ENCODE measurements at regions not wholly inside any gene's neighbourhood (a gene's known extent, or its start where the extent isn't known, plus 50 kb on each side); places are given as distances from the start of the nearest gene placed in this dataset.

DNA sequence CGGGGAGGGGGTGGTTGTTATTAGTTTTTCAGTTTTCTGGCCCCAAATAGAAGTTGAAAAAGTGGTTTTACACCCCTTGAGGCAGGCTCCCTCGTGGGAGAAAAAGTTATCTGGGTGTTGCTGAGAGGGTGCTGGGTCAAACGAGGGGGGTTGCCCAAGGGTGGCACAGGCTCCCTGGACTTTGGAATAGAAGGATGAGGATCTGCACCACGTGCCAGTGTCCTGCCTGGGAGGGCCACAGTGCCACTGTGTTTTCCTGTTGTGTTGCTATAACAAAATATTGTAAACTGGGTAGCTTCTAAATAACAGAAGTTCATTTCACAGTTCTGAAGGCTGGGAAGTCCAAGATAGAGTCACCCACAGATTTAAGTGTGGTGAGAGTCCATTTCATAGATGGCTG lies 181.9 kb downstream of the CXCL12 start:
- no peaks in the 10 kb centered on the region for H4K20me1 ChIP-seq (ENCODE audit: insufficient read depth)
- no peak overlapping the region for H3K4me3 ChIP-seq (ENCODE audit: low read depth in 2 of 2, low read length in 1 of 2)
- H3K36me3 ChIP-seq (replicated peaks in 1 of 2; ENCODE audit: control insufficient read depth in 1 of 2, insufficient read depth in 2 of 2, low read length in 1 of 2): no peaks in the 10 kb centered on the region
- no peak overlapping the region for H3K27ac ChIP-seq (ENCODE audit: low read depth in 2 of 2, low read length in 1 of 2)
- 4% methylated on average over 4 of the region's 4 CpGs for WGBS (ENCODE audit: low lambda C conversion rate)
- no peak overlapping the region for H3K4me2 ChIP-seq
- H3K9ac ChIP-seq: no peak overlapping the region
- H3K4me1 ChIP-seq (ENCODE audit: control insufficient read depth in 1 of 2, insufficient read depth in 2 of 2, low read depth in 1 of 2, low read length in 1 of 2): no peaks in the 10 kb centered on the region
- no peak for TF ChIP-seq TCF12 (IDR thresholded peaks at IDR 0.05)
- no peak for TF ChIP-seq NRF1 (IDR thresholded peaks at IDR 0.05; ENCODE audit: low read depth, low read length)
- no peak for TF ChIP-seq MXI1 (IDR thresholded peaks at IDR 0.05; ENCODE audit: low read depth, low read length)
- no peak for TF ChIP-seq MAX (IDR thresholded peaks at IDR 0.05; ENCODE audit: low read depth)
- no peak for TF ChIP-seq RXRA (IDR thresholded peaks at IDR 0.05; ENCODE audit: borderline replicate concordance, low read depth)
- TF ChIP-seq, protein P1, sequence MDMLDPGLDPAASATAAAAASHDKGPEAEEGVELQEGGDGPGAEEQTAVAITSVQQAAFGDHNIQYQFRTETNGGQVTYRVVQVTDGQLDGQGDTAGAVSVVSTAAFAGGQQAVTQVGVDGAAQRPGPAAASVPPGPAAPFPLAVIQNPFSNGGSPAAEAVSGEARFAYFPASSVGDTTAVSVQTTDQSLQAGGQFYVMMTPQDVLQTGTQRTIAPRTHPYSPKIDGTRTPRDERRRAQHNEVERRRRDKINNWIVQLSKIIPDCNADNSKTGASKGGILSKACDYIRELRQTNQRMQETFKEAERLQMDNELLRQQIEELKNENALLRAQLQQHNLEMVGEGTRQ (IDR thresholded peaks at IDR 0.05; ENCODE audit: borderline replicate concordance, low read depth, low read length): no peak
- H3K9me2 ChIP-seq: no peaks in the 10 kb centered on the region
- no peak for DNase-seq
- no peak overlapping the region for H2AFZ ChIP-seq (ENCODE audit: low read depth)
- POLR2A ChIA-PET: no interaction called here
- CTCF ChIA-PET: no interaction called here
- no peaks in the 10 kb centered on the region for H3K27me3 ChIP-seq (ENCODE audit: insufficient read depth)
- no peaks in the 10 kb centered on the region for H3K9me3 ChIP-seq
- no peaks in the 10 kb centered on the region for H3F3A ChIP-seq (replicated peaks; ENCODE audit: insufficient read depth)
- no peaks in the 10 kb centered on the region for H3K79me2 ChIP-seq (ENCODE audit: insufficient read depth)

DNA sequence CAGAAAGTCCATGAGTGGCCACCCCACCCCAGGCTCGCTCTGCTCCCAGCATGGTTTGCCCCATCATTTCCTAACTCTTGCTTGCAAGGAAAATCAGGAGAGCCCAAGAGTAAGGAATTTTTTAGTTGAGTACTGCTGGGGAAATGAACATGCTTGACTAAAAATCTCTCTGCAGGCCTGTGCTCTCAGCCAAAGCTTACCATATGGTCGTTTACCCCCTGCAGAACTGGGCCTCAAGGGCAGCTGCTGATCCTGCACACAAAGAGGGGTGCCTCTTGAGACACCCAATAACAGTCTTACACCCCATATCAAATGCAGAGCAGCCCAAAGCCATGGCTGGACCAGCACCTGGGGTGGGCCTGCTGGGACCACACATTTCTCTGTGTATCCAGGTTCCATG lies 183.2 kb downstream of the CXCL12 start:
- Histone ChIP-seq H3K79me2 (ENCODE audit: insufficient read depth) (no peaks in the 10 kb centered on the region), H3K27ac (ENCODE audit: low read depth in 2 of 2, low read length in 1 of 2) (no peak overlapping the region), H3K9ac (no peak overlapping the region), H3K4me1 (ENCODE audit: control insufficient read depth in 1 of 2, insufficient read depth in 2 of 2, low read depth in 1 of 2, low read length in 1 of 2) (no peaks in the 10 kb centered on the region), H3F3A (replicated peaks; ENCODE audit: insufficient read depth) (no peaks in the 10 kb centered on the region), H3K27me3 (ENCODE audit: insufficient read depth) (no peaks in the 10 kb centered on the region), H3K4me3 (ENCODE audit: low read depth in 2 of 2, low read length in 1 of 2) (no peak overlapping the region), H3K9me2 (no peaks in the 10 kb centered on the region), H3K36me3 (replicated peaks in 1 of 2; ENCODE audit: control insufficient read depth in 1 of 2, insufficient read depth in 2 of 2, low read length in 1 of 2) (no peaks in the 10 kb centered on the region), H3K4me2 (no peak overlapping the region), H2AFZ (ENCODE audit: low read depth) (no peak overlapping the region), H4K20me1 (ENCODE audit: insufficient read depth) (no peaks in the 10 kb centered on the region), H3K9me3 (no peaks in the 10 kb centered on the region)
- DNase-seq: no peak
- TF ChIP-seq SMC3 (IDR thresholded peaks at IDR 0.05; ENCODE audit: low read depth, low read length) (no peak), POLR2AphosphoS5 (IDR thresholded peaks at IDR 0.05; ENCODE audit: low read depth, low read length) (no peak), TEAD4 (IDR thresholded peaks at IDR 0.05; ENCODE audit: borderline replicate concordance, insufficient read depth) (no peak), MXI1 (IDR thresholded peaks at IDR 0.05; ENCODE audit: low read depth, low read length) (no peak), YY1 (IDR thresholded peaks at IDR 0.05; ENCODE audit: low read depth) (no peak), EP300 (IDR thresholded peaks at IDR 0.05; ENCODE audit: borderline replicate concordance in 1 of 2, low read depth in 1 of 2, low read length in 1 of 2) (no peak), GABPA (IDR thresholded peaks at IDR 0.05; ENCODE audit: low read depth) (no peak)
- ChIA-PET CTCF (no interaction called here), POLR2A (no interaction called here)
- 15% methylated on average over 2 of the region's 2 CpGs for WGBS (ENCODE audit: low lambda C conversion rate)

- Histone ChIP-seq H3K36me3 (replicated peaks in 1 of 2; ENCODE audit: control insufficient read depth in 1 of 2, insufficient read depth in 2 of 2, low read length in 1 of 2) (no peaks in the 10 kb centered on the region), H2AFZ (ENCODE audit: low read depth) (no peak overlapping the region), H3K4me2 (no peak overlapping the region), H3K4me3 (ENCODE audit: low read depth in 2 of 2, low read length in 1 of 2) (no peak overlapping the region), H3K4me1 (ENCODE audit: control insufficient read depth in 1 of 2, insufficient read depth in 2 of 2, low read depth in 1 of 2, low read length in 1 of 2) (peaks cover 0 to 1% of the 10 kb centered on the region in 2 experiments; a peak in 1 of 4 replicates), H3K27me3 (ENCODE audit: insufficient read depth) (no peaks in the 10 kb centered on the region), H3K9me2 (no peaks in the 10 kb centered on the region), H3K79me2 (ENCODE audit: insufficient read depth) (no peaks in the 10 kb centered on the region), H3K27ac (ENCODE audit: low read depth in 2 of 2, low read length in 1 of 2) (no peak overlapping the region), H3F3A (replicated peaks; ENCODE audit: insufficient read depth) (no peaks in the 10 kb centered on the region), H3K9ac (no peak overlapping the region), H4K20me1 (ENCODE audit: insufficient read depth) (no peaks in the 10 kb centered on the region), H3K9me3 (no peaks in the 10 kb centered on the region)
- ChIA-PET POLR2A (no interaction called here), CTCF (no interaction called here)
- no peak for TF ChIP-seq SIN3A (IDR thresholded peaks at IDR 0.05; ENCODE audit: borderline replicate concordance, low read depth, low read length)
- no peak for TF ChIP-seq EP300 (IDR thresholded peaks at IDR 0.05; ENCODE audit: borderline replicate concordance in 1 of 2, low read depth in 1 of 2, low read length in 1 of 2)
- TF ChIP-seq, protein P2, sequence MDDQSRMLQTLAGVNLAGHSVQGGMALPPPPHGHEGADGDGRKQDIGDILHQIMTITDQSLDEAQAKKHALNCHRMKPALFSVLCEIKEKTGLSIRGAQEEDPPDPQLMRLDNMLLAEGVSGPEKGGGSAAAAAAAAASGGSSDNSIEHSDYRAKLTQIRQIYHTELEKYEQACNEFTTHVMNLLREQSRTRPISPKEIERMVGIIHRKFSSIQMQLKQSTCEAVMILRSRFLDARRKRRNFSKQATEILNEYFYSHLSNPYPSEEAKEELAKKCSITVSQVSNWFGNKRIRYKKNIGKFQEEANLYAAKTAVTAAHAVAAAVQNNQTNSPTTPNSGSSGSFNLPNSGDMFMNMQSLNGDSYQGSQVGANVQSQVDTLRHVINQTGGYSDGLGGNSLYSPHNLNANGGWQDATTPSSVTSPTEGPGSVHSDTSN (IDR thresholded peaks at IDR 0.05): no peak
- no peak for TF ChIP-seq MEF2A (IDR thresholded peaks at IDR 0.05; ENCODE audit: borderline replicate concordance, low read depth)
- no peak for TF ChIP-seq JUND (IDR thresholded peaks at IDR 0.05)
- WGBS (ENCODE audit: low lambda C conversion rate): 16% methylated on average over 5 of the region's 6 CpGs
- DNase-seq: no peak
Observed at GRCh38 chr10:44201011-44201410, 183.9 kb downstream of the CXCL12 start.
